Activated CD4-positive, alpha-beta T cell treated with anti-CD3 and anti-CD28 coated beads, Interleukin-2, amount 10 ng/mL, durations not matched to agents 24 days and 14 days (primary cell): ENCODE measurements at regions not wholly inside any gene's neighbourhood (a gene's known extent, or its start where the extent isn't known, plus 50 kb on each side); places are given as distances from the start of the nearest gene placed in this dataset.

Experiments
- DNase-seq: peaks from one replicate; pipeline ENCODE4 v3.0.0; 2022
- H3K27ac Mint-ChIP-seq: one replicate; pipeline ENCODE4 v1.8.0; 2022; ENCODE audit warnings: mild to moderate bottlenecking, mixed read lengths
- H3K27me3 Mint-ChIP-seq: one replicate; pipeline ENCODE4 v1.8.0; 2022; ENCODE audit warnings: mixed read lengths
- H3K36me3 Mint-ChIP-seq: one replicate; pipeline ENCODE4 v1.8.0; 2022; ENCODE audit warnings: low read depth, mild to moderate bottlenecking, mixed read lengths
- H3K4me1 Mint-ChIP-seq: one replicate; pipeline ENCODE4 v1.8.0; 2021; ENCODE audit warnings: mixed read lengths
- H3K4me3 Mint-ChIP-seq: one replicate; pipeline ENCODE4 v1.8.0; 2022; ENCODE audit warnings: mild to moderate bottlenecking, moderate library complexity, mixed read lengths
- H3K9me3 Mint-ChIP-seq: one replicate; pipeline ENCODE4 v1.8.0; 2021; ENCODE audit warnings: mixed read lengths
- intact Hi-C: fragments of 100-400 bp; cut with micrococcal nuclease; formaldehyde crosslinking; loops from one replicate; pipeline ENCODE4 v1.15.1; 2023

DNA sequence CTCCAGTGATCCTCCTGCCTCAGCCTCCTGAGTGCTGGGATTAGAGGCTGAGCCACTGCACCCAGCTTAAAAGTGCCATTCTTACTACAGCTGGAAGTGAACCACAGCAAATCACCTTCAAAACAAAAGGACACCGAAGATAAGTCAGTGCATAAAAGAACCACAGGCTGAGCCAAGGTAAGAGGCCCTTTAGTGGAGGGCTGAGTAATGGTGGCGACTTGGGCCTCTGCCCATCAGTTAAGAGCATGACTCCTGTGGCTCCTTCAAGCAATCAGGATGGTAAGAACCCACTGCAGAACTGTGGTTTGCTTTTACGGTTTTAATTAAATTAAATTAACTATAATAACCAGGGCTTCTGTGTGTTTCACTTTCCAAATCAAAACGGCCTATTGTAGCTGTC lies 75.1 kb downstream of the CTAGE1 start:
- Mint-ChIP-seq H3K27me3 (peaks cover 20% of the 10 kb centered on the region), H3K27ac (no peak overlapping the region), H3K36me3 (no peaks in the 10 kb centered on the region), H3K4me3 (no peak overlapping the region), H3K4me1 (peaks cover 3% of the 10 kb centered on the region), H3K9me3 (no peaks in the 10 kb centered on the region)
- DNase-seq: no peak
- intact Hi-C loops: no loop called here

DNA sequence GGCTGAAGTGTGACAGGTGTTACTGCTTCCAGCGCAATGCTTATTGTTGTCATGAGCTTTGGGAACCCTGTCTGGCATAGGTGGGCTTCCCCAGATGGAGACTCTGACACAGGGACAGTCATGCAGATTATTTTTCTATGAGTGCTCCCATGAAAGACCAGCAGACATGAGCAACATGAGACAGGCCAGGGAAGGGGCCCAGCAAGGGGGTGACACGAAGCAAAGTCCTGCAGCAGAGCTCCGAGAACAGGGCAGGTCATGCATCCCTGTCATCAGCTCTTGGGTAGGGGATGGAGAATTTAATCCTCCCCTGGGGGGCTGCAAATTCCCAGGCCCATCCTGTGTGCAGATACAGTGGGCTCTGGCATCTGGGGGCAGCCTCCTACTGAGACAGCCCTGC lies 77.4 kb downstream of the CTAGE1 start:
- Mint-ChIP-seq H3K4me3 (no peak overlapping the region), H3K27me3 (no peaks in the 10 kb centered on the region), H3K36me3 (no peaks in the 10 kb centered on the region), H3K4me1 (peaks cover under 1% of the 10 kb centered on the region), H3K9me3 (no peaks in the 10 kb centered on the region), H3K27ac (no peak overlapping the region)
- intact Hi-C loops: no loop called here
- DNase-seq: no peak

DNA sequence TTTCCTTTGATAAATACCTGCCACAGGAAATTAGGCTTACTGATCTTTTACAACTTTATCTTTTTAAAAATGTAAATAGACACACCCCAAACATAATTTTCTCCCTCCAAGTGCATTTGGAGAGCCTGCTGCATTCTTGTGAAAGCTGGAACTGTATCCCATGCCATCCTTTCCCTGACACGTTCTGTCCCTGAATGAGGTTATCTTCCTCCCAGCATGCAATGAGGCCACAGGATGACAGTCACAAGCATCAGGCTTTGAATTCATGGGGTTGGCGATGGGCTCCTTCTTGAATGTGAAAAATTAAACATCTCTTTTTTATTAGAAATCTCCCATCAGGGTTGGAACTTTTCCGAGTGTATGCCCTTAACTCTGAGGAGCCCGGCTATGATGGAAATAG lies 77.8 kb downstream of the CTAGE1 start:
- Mint-ChIP-seq H3K9me3 (no peaks in the 10 kb centered on the region), H3K4me3 (no peak overlapping the region), H3K27ac (no peak overlapping the region), H3K27me3 (no peaks in the 10 kb centered on the region), H3K36me3 (no peaks in the 10 kb centered on the region), H3K4me1 (no peaks in the 10 kb centered on the region)
- intact Hi-C loops: no loop called here
- no peak for DNase-seq

DNA sequence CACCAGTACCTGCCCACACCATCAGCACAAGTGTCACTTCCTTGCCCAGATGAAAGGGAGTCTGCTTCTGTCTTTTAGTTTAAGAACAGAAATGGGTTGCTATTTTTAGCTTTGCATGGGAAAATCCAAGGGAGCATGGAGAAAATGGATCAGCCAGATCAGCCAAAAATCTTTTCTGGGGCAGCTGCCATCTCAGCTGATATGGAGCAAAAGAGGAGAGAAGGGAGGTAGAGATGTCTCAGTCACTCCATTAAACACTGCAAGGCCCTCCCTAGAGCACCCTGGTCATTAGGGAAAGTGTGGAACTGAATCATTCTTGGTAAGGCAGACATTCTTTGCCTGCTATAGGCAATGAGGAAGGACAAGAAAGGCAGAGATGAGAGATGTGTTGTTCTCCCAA lies 79.9 kb downstream of the CTAGE1 start:
- H3K36me3 Mint-ChIP-seq: no peaks in the 10 kb centered on the region
- DNase-seq: no peak
- no peaks in the 10 kb centered on the region for H3K9me3 Mint-ChIP-seq
- no peaks in the 10 kb centered on the region for H3K27me3 Mint-ChIP-seq
- no peak overlapping the region for H3K4me3 Mint-ChIP-seq
- intact Hi-C loops: no loop called here
- no peak overlapping the region for H3K27ac Mint-ChIP-seq
- no peaks in the 10 kb centered on the region for H3K4me1 Mint-ChIP-seq

DNA sequence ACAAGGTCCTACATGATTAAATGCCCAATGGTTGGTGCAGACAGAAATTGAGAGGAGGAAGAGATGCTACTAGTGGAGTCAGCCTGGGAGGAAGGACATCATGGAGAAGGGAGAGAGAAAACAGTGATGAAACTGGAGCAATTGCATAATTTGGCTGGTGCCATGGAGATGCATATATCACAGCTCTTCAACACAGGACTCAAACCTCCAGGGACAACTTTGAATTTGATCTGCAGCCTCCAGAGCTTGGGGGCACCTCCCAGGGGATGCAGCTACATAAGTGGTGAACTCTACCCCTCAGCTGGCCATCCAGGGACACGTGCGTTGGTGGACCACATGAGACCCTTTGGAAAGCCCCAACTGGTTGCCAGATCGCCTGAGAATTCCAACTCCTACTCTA lies 80.4 kb downstream of the CTAGE1 start:
- Mint-ChIP-seq H3K9me3 (no peaks in the 10 kb centered on the region), H3K4me1 (no peaks in the 10 kb centered on the region), H3K36me3 (no peaks in the 10 kb centered on the region), H3K4me3 (no peak overlapping the region), H3K27ac (no peak overlapping the region), H3K27me3 (no peaks in the 10 kb centered on the region)
- DNase-seq: no peak
- intact Hi-C loops: no loop called here

DNA sequence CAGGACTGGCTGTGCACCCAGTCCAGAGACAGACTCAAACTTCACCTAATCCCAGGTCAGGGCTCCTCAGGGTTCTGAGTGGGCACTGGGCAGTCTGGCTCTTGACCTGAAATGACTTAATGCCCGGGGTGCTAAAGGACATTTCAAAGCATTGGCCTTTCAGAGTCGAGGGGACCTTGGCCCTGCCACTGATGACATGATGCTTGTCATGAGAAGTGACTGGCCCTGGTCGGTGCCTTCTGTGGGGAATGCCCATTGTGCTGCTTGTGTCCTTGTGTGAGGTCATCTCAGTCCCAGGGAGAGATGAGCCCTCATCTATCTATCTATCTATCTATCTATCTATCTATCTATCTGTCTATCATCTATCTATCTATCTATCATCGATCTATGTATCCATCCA lies 81.3 kb downstream of the CTAGE1 start:
- Mint-ChIP-seq H3K9me3 (no peaks in the 10 kb centered on the region), H3K27ac (no peak overlapping the region), H3K36me3 (no peaks in the 10 kb centered on the region), H3K4me1 (no peaks in the 10 kb centered on the region), H3K27me3 (no peaks in the 10 kb centered on the region), H3K4me3 (no peak overlapping the region)
- no peak for DNase-seq
- intact Hi-C loops: no loop called here

DNA sequence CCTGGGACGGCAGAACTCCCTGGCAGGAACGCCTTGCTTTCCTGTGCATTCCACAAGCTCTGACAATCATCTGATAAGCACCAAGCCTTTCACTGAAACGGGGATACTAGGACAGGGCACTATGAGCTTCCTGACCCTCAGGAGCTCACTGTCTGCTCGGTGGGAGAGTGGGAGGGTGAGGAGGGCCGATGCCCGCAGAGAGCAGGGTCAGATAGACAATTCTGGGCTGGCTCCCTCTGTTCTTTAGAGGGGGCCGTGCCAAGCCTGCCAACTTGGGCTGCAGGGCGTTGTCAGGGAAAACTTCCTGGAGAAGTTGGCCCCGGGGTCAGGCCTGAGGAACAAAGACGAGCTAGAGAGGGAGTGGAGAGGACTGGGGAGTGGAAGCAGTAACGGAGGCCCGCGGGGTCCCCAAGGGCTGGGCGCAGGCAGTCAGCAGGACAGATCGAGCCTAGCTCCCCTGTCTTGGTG lies 82.0 kb downstream of the CTAGE1 start:
- Mint-ChIP-seq H3K27ac (no peak overlapping the region), H3K36me3 (no peaks in the 10 kb centered on the region), H3K4me3 (no peak overlapping the region), H3K27me3 (no peaks in the 10 kb centered on the region), H3K4me1 (no peaks in the 10 kb centered on the region), H3K9me3 (no peaks in the 10 kb centered on the region)
- DNase-seq: no peak
- intact Hi-C loops: no loop called here

DNA sequence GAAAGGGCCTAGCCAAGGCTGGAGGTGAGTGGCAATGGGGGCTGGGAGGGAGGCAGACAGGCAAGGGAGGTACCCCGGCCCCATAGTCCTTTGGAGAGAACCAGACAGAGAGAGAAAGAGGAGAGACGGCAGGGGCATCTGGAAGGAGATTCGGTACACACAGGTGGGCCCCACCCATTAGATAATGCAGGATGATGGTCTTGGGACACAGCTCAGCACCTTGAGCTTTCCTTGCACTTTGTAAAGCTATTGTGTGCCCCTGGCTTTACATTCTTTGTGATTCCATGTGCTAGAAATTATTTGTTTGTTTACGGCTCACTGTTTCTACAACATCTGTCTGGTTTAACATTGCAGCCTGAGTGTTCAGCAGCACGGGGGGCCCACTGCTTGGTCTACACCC lies 83.1 kb downstream of the CTAGE1 start:
- no peak for DNase-seq
- H3K4me3 Mint-ChIP-seq: no peak overlapping the region
- H3K27ac Mint-ChIP-seq: no peak overlapping the region

DNA sequence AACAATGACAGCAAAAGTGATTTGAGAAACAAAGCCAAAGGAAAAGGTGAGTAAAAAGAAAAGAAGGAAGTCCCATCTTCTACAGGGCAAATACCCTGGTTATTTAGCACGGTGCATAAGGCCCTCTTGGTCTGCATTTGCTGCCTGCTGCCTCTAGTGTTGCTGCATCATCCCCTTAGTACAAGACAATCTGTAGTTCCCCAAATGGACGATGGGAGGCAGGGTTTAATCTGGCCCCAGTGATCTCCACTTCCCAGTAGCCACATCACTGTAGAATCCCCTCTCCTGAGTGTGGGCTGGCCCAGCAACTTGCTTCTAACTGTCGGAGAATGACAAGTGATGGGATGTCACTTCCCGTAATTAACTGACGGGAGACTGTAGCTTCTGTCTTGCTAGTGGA lies 85.1 kb downstream of the CTAGE1 start:
- H3K4me1 Mint-ChIP-seq: no peaks in the 10 kb centered on the region
- H3K9me3 Mint-ChIP-seq: no peaks in the 10 kb centered on the region
- no peaks in the 10 kb centered on the region for H3K36me3 Mint-ChIP-seq
- DNase-seq: no peak
- intact Hi-C loops: no loop called here
- no peak overlapping the region for H3K4me3 Mint-ChIP-seq
- no peaks in the 10 kb centered on the region for H3K27me3 Mint-ChIP-seq
- no peak overlapping the region for H3K27ac Mint-ChIP-seq

More for the DNA sequence above, 83.1 kb downstream of the CTAGE1 start:
- H3K36me3 Mint-ChIP-seq: no peaks in the 10 kb centered on the region
- no peaks in the 10 kb centered on the region for H3K4me1 Mint-ChIP-seq
- H3K9me3 Mint-ChIP-seq: no peaks in the 10 kb centered on the region
- H3K27me3 Mint-ChIP-seq: no peaks in the 10 kb centered on the region
- intact Hi-C loops: no loop called here

DNA sequence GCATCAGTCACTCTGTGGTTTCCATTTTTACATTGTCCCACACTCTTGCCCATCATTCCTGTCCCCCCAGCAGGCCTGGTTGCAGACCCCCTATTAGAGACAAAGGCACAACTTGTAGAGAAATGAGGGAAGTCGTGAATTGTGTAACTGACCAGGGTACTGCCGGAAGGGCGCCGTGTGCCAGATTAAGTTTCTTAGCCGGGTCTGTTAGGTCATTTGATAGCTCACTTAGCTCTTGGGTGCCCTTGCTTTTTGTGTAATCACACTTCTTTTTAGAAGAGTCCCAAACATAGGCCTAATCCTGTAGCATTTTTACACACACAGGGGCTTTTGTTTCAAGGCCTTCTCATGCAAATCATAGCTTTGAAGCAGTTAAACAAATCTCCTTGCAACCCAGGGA lies 87.2 kb downstream of the CTAGE1 start:
- no peak for DNase-seq
- intact Hi-C loops: no loop called here
- Mint-ChIP-seq H3K4me3 (no peak overlapping the region), H3K36me3 (no peaks in the 10 kb centered on the region), H3K27me3 (no peaks in the 10 kb centered on the region), H3K27ac (no peak overlapping the region), H3K9me3 (no peaks in the 10 kb centered on the region), H3K4me1 (no peaks in the 10 kb centered on the region)

DNA sequence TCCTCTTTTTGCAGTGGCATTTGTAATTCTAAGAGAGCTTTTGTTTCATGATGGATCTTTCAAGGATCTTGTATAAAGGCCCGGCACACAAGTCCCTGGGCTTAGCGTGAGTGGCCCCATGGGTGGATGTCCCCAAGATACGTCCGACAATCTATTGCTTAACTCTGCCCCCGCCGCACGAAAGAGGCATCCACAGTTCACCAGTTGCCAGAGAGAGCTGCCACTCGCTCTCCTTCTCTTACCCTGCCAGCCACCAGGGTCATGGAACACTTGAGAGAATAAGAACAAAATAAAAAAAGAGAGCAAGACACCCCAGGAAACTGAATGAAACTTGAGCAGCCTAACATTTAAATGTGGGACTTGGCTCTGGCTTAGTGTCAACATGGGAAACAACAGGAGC lies 92.3 kb downstream of the CTAGE1 start:
- Mint-ChIP-seq H3K4me3 (no peak overlapping the region), H3K27ac (no peak overlapping the region), H3K27me3 (no peaks in the 10 kb centered on the region), H3K36me3 (no peaks in the 10 kb centered on the region), H3K4me1 (no peaks in the 10 kb centered on the region), H3K9me3 (no peaks in the 10 kb centered on the region)
- DNase-seq: no peak
- intact Hi-C loops: no loop called here

DNA sequence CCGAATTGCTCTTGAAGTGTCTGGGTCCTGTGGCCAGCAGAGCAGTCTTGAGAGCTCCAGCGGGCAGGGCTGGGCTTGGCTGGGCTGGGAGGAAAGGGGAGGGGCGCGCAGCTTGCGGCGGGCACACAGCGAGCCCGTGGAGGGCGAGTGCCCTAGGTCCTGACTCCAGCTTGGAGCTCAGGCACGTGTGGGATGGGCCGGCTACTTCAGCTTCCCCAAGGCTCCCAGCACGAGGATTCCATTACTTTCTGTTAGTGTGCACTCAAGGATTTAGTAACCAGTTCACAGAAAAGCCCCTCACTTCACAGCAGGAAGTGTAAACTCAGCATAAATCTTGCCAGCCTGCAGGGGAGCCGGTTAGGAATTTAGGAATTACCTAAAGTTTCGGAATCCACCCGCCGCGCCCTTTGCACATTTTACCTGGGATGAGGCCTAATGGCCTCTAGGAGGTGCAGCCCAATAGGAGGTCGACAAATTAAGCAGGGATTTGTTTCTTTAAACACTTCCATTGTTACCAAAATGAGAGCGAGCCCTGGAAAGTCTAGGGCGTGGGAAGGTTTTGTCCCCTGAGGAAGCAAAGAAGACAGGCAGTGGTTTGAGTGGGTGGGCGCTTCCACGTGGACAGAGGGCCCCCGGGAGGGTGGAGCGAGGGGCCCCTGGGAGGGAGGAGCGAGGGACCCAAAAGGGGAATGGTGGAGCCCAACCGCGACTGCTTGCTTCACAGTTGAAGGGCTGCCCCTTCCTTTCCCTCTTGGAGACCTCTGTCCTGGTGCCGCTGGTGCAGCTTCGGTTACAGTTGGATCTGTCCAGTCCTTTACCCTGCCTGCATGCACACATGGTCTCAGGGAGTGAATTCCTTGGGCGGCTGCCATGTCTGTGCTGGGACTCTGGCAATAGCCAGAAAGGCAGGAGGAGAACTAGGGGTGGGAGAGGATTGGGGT lies 93.3 kb downstream of the CTAGE1 start:
- Mint-ChIP-seq H3K4me1 (no peaks in the 10 kb centered on the region), H3K27ac (no peak overlapping the region), H3K4me3 (no peak overlapping the region), H3K27me3 (no peaks in the 10 kb centered on the region), H3K36me3 (no peaks in the 10 kb centered on the region), H3K9me3 (no peaks in the 10 kb centered on the region)
- DNase-seq: no peak
- intact Hi-C loops: no loop called here

DNA sequence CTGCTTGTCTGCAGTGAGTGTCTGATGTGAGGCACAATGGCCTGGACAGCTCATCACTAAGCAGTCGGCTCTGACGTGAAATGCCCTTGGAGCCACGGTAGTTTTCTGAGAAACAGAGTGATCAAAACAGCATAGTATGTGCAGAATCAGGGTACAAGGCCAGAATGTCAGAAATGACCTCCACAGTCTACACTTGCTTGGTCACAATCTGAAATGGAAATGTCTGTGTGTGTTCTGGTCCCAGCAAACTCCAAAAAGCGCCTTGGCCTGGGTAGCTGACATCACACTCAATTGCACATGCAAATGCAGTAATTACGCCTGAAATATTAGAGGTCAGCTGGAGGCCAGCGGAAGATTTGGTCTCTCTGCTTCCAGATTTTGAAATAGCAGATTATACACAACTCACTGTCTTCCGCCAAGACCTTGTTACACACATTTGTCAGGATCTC lies 95.4 kb downstream of the CTAGE1 start:
- no peak overlapping the region for H3K4me3 Mint-ChIP-seq
- no peaks in the 10 kb centered on the region for H3K9me3 Mint-ChIP-seq
- no peak for DNase-seq
- intact Hi-C loops: no loop called here
- H3K4me1 Mint-ChIP-seq: no peaks in the 10 kb centered on the region
- H3K27ac Mint-ChIP-seq: no peak overlapping the region
- H3K36me3 Mint-ChIP-seq: no peaks in the 10 kb centered on the region
- H3K27me3 Mint-ChIP-seq: no peaks in the 10 kb centered on the region

DNA sequence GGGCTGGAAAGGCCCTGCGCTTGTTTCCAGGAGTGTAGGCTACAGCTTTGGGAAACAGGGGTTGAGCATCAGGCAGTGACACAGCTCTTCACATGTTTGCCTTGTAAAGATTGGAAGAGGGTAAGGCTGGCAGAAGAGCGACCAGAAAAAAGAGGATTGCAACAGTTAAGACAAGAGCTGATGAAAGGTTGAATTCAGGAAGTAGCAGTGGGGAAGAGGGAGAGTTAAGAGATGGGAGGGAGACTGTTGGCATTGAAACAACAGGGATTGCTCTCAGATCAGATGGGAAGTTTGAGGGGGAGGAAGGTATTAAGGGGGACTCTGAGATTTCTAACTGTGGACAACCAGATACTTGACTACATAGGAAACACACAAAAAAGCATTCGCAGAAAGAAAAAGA lies 96.9 kb downstream of the CTAGE1 start:
- H3K27me3 Mint-ChIP-seq: no peaks in the 10 kb centered on the region
- DNase-seq: no peak
- no peaks in the 10 kb centered on the region for H3K36me3 Mint-ChIP-seq
- no peak overlapping the region for H3K4me3 Mint-ChIP-seq
- H3K9me3 Mint-ChIP-seq: no peaks in the 10 kb centered on the region
- intact Hi-C loops: no loop called here
- H3K4me1 Mint-ChIP-seq: no peaks in the 10 kb centered on the region
- H3K27ac Mint-ChIP-seq: no peak overlapping the region

DNA sequence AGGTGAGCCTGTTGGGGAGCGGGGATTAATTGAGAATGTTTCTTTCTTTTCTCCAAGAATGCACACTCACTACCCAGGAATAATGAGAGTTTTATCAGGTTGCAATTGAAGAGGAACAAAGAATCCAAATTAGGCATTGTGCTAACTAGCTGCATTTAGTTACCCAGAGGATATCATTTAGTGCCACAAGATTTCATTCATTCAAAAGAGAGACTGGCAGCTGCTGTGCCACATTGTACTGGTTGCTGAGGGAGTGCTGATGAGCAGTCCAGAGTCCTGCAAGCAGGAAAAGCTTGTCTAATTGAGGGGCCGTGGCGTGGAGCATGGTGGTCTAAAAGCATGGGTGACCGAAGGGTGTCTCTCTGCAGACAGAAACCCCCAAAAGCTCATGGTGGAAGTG lies 97.6 kb downstream of the CTAGE1 start:
- no peaks in the 10 kb centered on the region for H3K4me1 Mint-ChIP-seq
- H3K27me3 Mint-ChIP-seq: no peaks in the 10 kb centered on the region
- no peak for DNase-seq
- no peaks in the 10 kb centered on the region for H3K9me3 Mint-ChIP-seq
- H3K36me3 Mint-ChIP-seq: no peaks in the 10 kb centered on the region
- H3K27ac Mint-ChIP-seq: no peak overlapping the region
- intact Hi-C loops: no loop called here
- no peak overlapping the region for H3K4me3 Mint-ChIP-seq
